KBM-7 (cell line): ENCODE measurements at regions not wholly inside any gene's neighbourhood (a gene's known extent, or its start where the extent isn't known, plus 50 kb on each side); places are given as distances from the start of the nearest gene placed in this dataset.
"Not testable (repeated sequence)": the region's sequence is repeated elsewhere in the genome, so short reads cannot be mapped to it uniquely, and the experiment has no call there.

Experiments used
- DNase-seq: peaks from one replicate; pipeline ENCODE4 v3.0.0-alpha.2; 2015
- in situ Hi-C: fragments of 300-500 bp; cut with MboI; formaldehyde crosslinking; loops from 2 replicates; pipeline ENCODE4 v1.14.3; 2020; ENCODE audit warnings: low sequenced_read_pairs, low pct_unique_long_range_greater_than_20kb, mixed read lengths

- not testable (repeated sequence) for DNase-seq
Observed at GRCh38 chr7:150087478-150087877, 213.7 kb downstream of the ATP6V0E2 start.

GRCh38 chr7:150089139-150089538 is 215.4 kb downstream of the ATP6V0E2 start:
- in situ Hi-C loops, DNase-seq: not testable (repeated sequence)

More at GRCh38 chr7:150087478-150087877, 213.7 kb downstream of the ATP6V0E2 start:
- in situ Hi-C loops, result not testable (repeated sequence)

- DNase-seq, in situ Hi-C loops: not testable (repeated sequence)
Observed at GRCh38 chr7:150090776-150091175, 217.0 kb downstream of the ATP6V0E2 start.

GRCh38 chr7:150093897-150094296 is 220.1 kb downstream of the ATP6V0E2 start:
- in situ Hi-C loops, DNase-seq: not testable (repeated sequence)

- DNase-seq, result peak; percentile 38
- in situ Hi-C loops, result not testable (repeated sequence)
Observed at GRCh38 chr7:150096213-150096994, 222.6 kb downstream of the ATP6V0E2 start.

- DNase-seq, in situ Hi-C loops: not testable (repeated sequence)
Observed at GRCh38 chr7:150098592-150098991, 224.6 kb upstream of the LRRC61 start.

GRCh38 chr7:150101282-150101681 is 221.9 kb upstream of the LRRC61 start:
- DNase-seq, in situ Hi-C loops: not testable (repeated sequence)

GRCh38 chr7:150107283-150107682 is 215.9 kb upstream of the LRRC61 start:
- in situ Hi-C loops, DNase-seq: not testable (repeated sequence)

- DNase-seq, in situ Hi-C loops: not testable (repeated sequence)
Observed at GRCh38 chr7:150110375-150110820, 212.8 kb upstream of the LRRC61 start.

- in situ Hi-C loops, DNase-seq: not testable (repeated sequence)
Observed at GRCh38 chr7:150110882-150111281, 212.3 kb upstream of the LRRC61 start.

- in situ Hi-C loops, DNase-seq: not testable (repeated sequence)
Observed at GRCh38 chr7:150111373-150112139, 211.6 kb upstream of the LRRC61 start.

- in situ Hi-C loops, DNase-seq: not testable (repeated sequence)
Observed at GRCh38 chr7:150113301-150113700, 209.9 kb upstream of the LRRC61 start.

GRCh38 chr7:150114591-150114990 is 208.6 kb upstream of the LRRC61 start:
- DNase-seq, in situ Hi-C loops: not testable (repeated sequence)

- not testable (repeated sequence) for DNase-seq
Observed at GRCh38 chr7:150119966-150120365, 203.2 kb upstream of the LRRC61 start.

GRCh38 chr7:150125831-150126230 is 197.3 kb upstream of the LRRC61 start:
- in situ Hi-C loops, result not testable (repeated sequence)

More at GRCh38 chr7:150119966-150120365, 203.2 kb upstream of the LRRC61 start:
- in situ Hi-C loops, result not testable (repeated sequence)

GRCh38 chr7:150134451-150134850 is 188.7 kb upstream of the LRRC61 start:
- DNase-seq, in situ Hi-C loops: not testable (repeated sequence)

More at GRCh38 chr7:150125831-150126230, 197.3 kb upstream of the LRRC61 start:
- not testable (repeated sequence) for DNase-seq

- in situ Hi-C loops, DNase-seq: not testable (repeated sequence)
Observed at GRCh38 chr7:150135620-150136190, 187.4 kb upstream of the LRRC61 start.

- in situ Hi-C loops, DNase-seq: not testable (repeated sequence)
Observed at GRCh38 chr7:150139840-150140239, 183.3 kb upstream of the LRRC61 start.
